ENCODE measurements at regions not wholly inside any gene's neighbourhood (a gene's known extent, or its start where the extent isn't known, plus 50 kb on each side); places are given as distances from the start of the nearest gene placed in this dataset.

DNA sequence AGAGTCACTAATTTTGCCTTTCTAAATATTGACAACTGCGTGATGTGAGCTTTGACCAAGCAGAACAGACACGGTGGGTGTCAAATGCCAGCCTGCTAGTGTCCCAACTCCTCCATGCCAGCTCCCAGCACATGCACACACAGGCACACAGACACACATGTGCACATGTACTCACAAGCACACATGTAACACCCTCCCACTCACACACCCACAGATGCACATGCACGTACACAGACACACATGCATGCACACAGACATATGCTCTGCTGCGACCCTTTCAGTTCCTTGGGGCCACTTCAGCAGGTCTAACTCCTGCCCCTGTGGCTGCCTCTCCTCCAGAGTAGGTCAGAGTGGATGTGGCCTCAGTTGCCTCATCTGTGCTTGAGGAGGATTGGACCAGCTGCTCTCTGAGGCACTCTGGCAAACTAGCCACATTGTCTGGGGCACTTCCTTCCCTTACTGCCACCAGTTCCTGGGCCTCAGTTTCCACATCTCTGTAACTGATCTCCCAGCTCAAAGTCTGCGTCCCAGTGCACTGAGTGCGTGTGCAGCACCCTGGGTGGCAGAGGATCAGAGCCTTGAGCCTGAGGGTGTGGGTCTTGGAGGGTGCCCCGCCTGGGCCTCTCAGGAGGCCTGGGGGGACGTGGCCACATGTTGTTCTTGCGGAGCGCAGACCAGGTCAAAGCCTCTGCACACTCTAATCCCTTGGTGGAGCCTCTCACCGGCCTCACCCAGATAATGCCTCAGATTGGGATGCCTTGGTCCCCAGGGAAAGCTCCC, 55.0 kb upstream of the PRR23E start:
- H3K27ac ChIP-seq: no peak overlapping the region
- no peaks in the 10 kb centered on the region for H3K36me3 ChIP-seq

DNA sequence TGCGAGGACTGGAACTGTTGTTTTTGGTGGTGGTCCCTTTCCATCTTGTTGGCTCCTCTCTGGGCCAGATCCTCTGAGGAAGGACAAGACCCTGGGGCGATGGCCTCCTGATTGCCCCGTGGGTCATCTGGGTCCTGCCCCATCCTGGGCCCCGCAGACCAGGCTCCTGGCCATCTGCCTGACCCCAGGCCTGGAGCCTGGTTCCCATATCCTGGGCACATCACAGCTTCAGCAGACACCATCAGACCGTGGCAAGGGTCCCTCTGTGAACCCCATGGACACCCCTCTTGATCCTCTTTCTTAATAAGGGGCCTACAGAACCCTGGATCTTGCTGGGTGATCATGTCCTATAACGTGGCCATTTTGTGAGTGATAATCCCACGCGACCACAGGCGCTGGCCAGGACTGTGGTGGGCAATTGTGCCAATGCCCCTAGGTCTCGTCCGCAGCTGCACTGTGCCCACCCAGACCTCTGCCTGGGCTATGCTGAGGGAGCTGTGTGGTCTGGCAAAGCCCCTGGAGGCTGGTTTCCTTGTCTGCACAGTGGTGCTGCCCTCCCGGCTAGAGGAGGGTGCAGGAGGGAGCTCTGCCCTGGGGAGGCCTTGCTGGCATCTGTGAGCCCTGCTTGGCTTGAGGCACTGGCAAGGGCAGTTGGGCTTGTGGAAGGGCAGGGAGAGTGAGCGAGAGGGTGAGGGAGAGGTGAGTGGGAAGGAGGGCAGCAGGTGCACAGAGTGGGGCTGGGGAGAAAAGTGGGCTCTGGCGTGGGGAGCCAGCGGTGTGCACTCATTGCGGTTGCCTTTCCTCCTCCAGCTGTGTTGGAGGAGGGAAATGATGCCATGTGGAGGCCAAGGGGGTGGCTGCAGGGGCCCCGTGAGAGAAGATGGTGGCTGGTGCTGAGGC, 53.1 kb upstream of the PRR23E start:
- Histone ChIP-seq H3K4me3 (no peak overlapping the region), H3K4me1 (peaks cover 0 to 14% of the 10 kb centered on the region in 2 donors), H3K9me3 (no peaks in the 10 kb centered on the region), H3K36me3 (no peaks in the 10 kb centered on the region), H3K27ac (no peak overlapping the region), H3K27me3 (peaks cover 9 to 31% of the 10 kb centered on the region in 2 donors)
- intact Hi-C loops (cut with DNase I): no loop called here
- ATAC-seq: no peak
- TF ChIP-seq, protein P1, sequence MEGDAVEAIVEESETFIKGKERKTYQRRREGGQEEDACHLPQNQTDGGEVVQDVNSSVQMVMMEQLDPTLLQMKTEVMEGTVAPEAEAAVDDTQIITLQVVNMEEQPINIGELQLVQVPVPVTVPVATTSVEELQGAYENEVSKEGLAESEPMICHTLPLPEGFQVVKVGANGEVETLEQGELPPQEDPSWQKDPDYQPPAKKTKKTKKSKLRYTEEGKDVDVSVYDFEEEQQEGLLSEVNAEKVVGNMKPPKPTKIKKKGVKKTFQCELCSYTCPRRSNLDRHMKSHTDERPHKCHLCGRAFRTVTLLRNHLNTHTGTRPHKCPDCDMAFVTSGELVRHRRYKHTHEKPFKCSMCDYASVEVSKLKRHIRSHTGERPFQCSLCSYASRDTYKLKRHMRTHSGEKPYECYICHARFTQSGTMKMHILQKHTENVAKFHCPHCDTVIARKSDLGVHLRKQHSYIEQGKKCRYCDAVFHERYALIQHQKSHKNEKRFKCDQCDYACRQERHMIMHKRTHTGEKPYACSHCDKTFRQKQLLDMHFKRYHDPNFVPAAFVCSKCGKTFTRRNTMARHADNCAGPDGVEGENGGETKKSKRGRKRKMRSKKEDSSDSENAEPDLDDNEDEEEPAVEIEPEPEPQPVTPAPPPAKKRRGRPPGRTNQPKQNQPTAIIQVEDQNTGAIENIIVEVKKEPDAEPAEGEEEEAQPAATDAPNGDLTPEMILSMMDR (IDR thresholded peaks at IDR 0.05): no peak
- no peak for DNase-seq

More for the DNA sequence above, 55.0 kb upstream of the PRR23E start:
- H3K4me3 ChIP-seq: no peak overlapping the region
- peaks cover 11 to 49% of the 10 kb centered on the region in 2 donors for H3K27me3 ChIP-seq
- peaks cover 0 to 14% of the 10 kb centered on the region in 2 donors for H3K4me1 ChIP-seq
- no peak for DNase-seq
- intact Hi-C loops (cut with DNase I): no loop called here
- TF ChIP-seq, protein P1 (IDR thresholded peaks at IDR 0.05): no peak
- ATAC-seq: no peak
- H3K9me3 ChIP-seq: no peaks in the 10 kb centered on the region

DNA sequence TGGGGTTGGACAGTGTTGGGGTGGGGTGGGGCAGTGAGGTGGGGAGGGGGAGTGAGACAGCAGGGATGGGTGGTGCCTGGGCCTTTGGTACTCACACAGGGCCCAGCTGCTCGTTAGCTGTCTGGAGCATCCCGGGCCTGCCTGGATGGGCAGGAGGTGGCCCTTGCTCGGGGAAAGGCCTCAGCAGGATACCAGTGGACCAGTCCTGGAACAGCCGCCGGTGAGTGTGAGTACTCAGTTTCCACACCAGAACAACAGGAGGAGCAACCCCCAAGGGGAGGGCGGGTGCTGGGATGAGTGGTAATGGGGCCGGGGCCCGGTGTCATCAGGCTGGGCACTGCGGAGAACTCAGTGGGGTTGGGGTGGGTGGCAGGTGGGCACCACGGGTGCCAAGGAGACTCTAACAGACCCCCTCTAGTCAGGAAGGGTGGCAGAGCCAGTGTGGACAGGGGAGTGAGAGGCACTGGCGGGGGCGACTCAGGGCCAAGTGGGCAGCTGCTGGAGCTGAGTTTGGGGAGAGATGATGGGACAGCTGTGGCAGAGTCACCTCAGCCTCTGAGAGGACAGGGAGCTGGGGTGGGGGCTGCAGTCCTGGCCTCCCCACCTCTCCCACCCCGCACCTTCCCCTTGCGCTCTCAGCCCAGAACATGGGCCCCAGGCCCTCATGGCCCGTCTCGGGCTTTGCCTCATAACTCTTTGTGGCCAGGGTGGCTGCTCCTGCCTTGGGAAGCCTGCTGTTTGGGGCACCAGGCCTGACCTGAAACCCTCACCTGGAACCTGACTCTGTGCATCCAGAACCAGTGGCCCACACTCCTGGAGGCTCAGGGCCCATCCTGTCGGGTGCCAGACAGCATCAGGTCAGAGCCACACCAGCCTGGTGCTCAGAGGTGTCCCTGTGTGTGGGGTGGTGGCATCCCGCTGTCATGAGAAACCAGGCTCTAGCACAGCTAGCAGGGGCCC, 52.1 kb upstream of the PRR23E start:
- ATAC-seq: no peak
- Histone ChIP-seq H3K36me3 (no peaks in the 10 kb centered on the region), H3K4me1 (peaks cover 0 to 5% of the 10 kb centered on the region in 2 donors), H3K4me3 (no peak overlapping the region), H3K27ac (no peak overlapping the region), H3K27me3 (peaks cover 4 to 21% of the 10 kb centered on the region in 2 donors), H3K9me3 (no peaks in the 10 kb centered on the region)
- TF ChIP-seq, protein P1 (IDR thresholded peaks at IDR 0.05): no peak
- intact Hi-C loops (cut with DNase I): no loop called here
- peak in 1 of 4 donors; percentile 59 for DNase-seq

DNA sequence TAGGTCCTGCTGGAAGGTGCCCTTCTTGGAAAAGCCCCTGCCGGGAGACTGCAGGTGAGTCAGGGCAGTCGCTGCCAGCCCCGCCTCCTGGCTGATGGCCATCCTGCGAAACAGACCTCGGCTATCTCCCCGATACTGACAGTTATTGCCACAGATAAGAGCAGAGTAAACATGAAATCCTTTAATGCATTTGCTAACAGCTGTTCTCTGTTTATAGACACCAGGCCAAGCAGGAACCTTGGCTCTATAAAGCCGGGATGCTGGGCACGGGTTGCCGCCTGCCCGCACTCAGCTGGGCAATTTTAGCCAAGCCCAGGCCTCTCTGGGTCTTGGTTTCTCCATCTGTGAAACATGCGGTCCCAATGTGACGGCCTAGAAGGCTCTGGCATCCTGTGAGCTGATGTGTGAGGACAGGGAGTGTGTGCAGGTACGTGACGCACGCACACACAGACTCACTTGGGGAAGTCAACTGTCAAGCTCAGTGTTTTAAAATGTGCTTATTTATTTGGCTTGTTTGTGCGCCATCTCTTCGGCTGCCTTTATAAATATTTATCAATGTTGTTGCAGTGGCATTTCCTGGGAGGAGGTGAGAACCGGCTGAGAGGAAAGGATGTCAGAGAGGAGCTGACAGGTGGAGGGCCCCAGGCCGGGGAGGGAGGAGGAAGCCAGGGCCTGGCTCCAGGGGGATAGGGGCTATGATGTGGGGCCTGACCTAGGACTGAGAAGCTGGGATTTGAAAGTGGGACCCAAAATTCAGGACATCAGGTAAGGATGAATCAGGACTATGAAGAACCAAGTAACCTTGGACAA, 50.8 kb upstream of the PRR23E start:
- Histone ChIP-seq H3K27me3 (peaks cover 0 to 8% of the 10 kb centered on the region in 2 donors), H3K4me3 (no peak overlapping the region), H3K4me1 (peaks cover 0 to 4% of the 10 kb centered on the region in 2 donors), H3K27ac (no peak overlapping the region), H3K9me3 (no peaks in the 10 kb centered on the region), H3K36me3 (no peaks in the 10 kb centered on the region)
- ATAC-seq (peak; percentile 74), DNase-seq (peak in 3 of 4 donors; percentile 20 to 83 (median 60))
- TF ChIP-seq, protein P1 (IDR thresholded peaks at IDR 0.05): no peak
- intact Hi-C loops (cut with DNase I): no loop called here

Data from left lung (tissue), 4 donors.